ENCODE measurements at regions not wholly inside any gene's neighbourhood (a gene's known extent, or its start where the extent isn't known, plus 50 kb on each side); places are given as distances from the start of the nearest gene placed in this dataset.
A peak's percentile ranks its signal among the peaks of the same experiment; 100 is the strongest.

DNA sequence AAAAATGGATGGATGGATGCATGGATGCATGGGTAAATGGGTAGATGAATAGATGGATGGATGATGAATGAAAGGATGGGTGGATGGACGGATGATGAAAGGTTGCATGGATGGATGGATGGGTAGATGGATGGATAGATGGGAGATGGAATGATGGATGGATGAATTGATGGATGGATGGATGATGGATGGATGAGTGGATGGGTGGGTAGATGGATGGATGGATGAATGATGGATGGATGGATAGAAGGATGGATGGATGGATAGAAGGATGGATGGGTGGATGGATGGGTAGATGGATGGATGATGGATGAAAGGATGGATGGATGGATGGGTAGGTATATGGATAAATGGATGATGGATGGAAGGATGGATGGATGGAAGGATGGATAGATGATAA is 115.1 kb upstream of the LSM14A start:
- Histone ChIP-seq H3K36me3 (ENCODE audit: insufficient read depth, low read length) (no peaks in the 10 kb centered on the region), H3K9ac (ENCODE audit: low read length) (no peak overlapping the region), H3K79me2 (ENCODE audit: insufficient read depth, low read length) (no peaks in the 10 kb centered on the region), H3K27ac (ENCODE audit: low read depth, low read length) (no peak overlapping the region), H4K20me1 (ENCODE audit: insufficient read depth, low read length) (no peaks in the 10 kb centered on the region), H3K4me2 (ENCODE audit: low read length) (no peak overlapping the region), H3K27me3 (ENCODE audit: insufficient read depth, low read length) (no peaks in the 10 kb centered on the region), H2AFZ (ENCODE audit: low read depth, low read length) (no peak overlapping the region), H3K4me1 (ENCODE audit: insufficient read depth, low read length) (no peaks in the 10 kb centered on the region), H3K9me3 (ENCODE audit: insufficient read depth, low read depth, low read length) (no peaks in the 10 kb centered on the region), H3K4me3 (ENCODE audit: insufficient read depth, low read depth, low read length) (no peak overlapping the region)
- Mint-ChIP-seq H3K4me1 (ENCODE audit: low read depth, unreplicated experiment) (no peaks in the 10 kb centered on the region), H3K27me3 (ENCODE audit: low read depth, unreplicated experiment) (peaks cover 16% of the 10 kb centered on the region), H3K27ac (ENCODE audit: unreplicated experiment) (no peak overlapping the region), H3K9me3 (ENCODE audit: unreplicated experiment) (no peaks in the 10 kb centered on the region), H3K36me3 (ENCODE audit: low read depth, unreplicated experiment) (no peaks in the 10 kb centered on the region), H3K4me3 (ENCODE audit: unreplicated experiment) (no peak overlapping the region)
- no peak for TF ChIP-seq EZH2 (IDR thresholded peaks at IDR 0.05; ENCODE audit: insufficient read depth, low read length)
- TF ChIP-seq, protein P1, sequence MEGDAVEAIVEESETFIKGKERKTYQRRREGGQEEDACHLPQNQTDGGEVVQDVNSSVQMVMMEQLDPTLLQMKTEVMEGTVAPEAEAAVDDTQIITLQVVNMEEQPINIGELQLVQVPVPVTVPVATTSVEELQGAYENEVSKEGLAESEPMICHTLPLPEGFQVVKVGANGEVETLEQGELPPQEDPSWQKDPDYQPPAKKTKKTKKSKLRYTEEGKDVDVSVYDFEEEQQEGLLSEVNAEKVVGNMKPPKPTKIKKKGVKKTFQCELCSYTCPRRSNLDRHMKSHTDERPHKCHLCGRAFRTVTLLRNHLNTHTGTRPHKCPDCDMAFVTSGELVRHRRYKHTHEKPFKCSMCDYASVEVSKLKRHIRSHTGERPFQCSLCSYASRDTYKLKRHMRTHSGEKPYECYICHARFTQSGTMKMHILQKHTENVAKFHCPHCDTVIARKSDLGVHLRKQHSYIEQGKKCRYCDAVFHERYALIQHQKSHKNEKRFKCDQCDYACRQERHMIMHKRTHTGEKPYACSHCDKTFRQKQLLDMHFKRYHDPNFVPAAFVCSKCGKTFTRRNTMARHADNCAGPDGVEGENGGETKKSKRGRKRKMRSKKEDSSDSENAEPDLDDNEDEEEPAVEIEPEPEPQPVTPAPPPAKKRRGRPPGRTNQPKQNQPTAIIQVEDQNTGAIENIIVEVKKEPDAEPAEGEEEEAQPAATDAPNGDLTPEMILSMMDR (IDR thresholded peaks at IDR 0.05; ENCODE audit: insufficient read depth, low read depth, low read length): no peak
- FAIRE-seq: no peak
- DNase-seq (ENCODE audit: low read depth): no peak

GRCh38 chr19:34066007-34066643 is 106.2 kb upstream of the LSM14A start:
- Histone ChIP-seq H3K79me2 (ENCODE audit: insufficient read depth, low read length) (no peaks in the 10 kb centered on the region), H3K4me2 (ENCODE audit: low read length) (no peak overlapping the region), H3K4me3 (ENCODE audit: insufficient read depth, low read depth, low read length) (no peak overlapping the region), H3K36me3 (ENCODE audit: insufficient read depth, low read length) (no peaks in the 10 kb centered on the region), H3K4me1 (ENCODE audit: insufficient read depth, low read length) (no peaks in the 10 kb centered on the region), H3K9me3 (ENCODE audit: insufficient read depth, low read depth, low read length) (no peaks in the 10 kb centered on the region), H3K27me3 (ENCODE audit: insufficient read depth, low read length) (no peaks in the 10 kb centered on the region), H3K9ac (ENCODE audit: low read length) (no peak overlapping the region), H2AFZ (ENCODE audit: low read depth, low read length) (no peak overlapping the region), H3K27ac (ENCODE audit: low read depth, low read length) (no peak overlapping the region), H4K20me1 (ENCODE audit: insufficient read depth, low read length) (no peaks in the 10 kb centered on the region)
- FAIRE-seq (no peak), DNase-seq (ENCODE audit: low read depth) (no peak)
- Mint-ChIP-seq H3K9me3 (ENCODE audit: unreplicated experiment) (peaks cover 4% of the 10 kb centered on the region), H3K27ac (ENCODE audit: unreplicated experiment) (no peak overlapping the region), H3K36me3 (ENCODE audit: low read depth, unreplicated experiment) (no peaks in the 10 kb centered on the region), H3K4me3 (ENCODE audit: unreplicated experiment) (no peak overlapping the region), H3K27me3 (ENCODE audit: low read depth, unreplicated experiment) (peaks cover 20% of the 10 kb centered on the region), H3K4me1 (ENCODE audit: low read depth, unreplicated experiment) (peaks cover 9% of the 10 kb centered on the region)
- TF ChIP-seq EZH2 (IDR thresholded peaks at IDR 0.05; ENCODE audit: insufficient read depth, low read length): no peak
- TF ChIP-seq, protein P1 (IDR thresholded peaks at IDR 0.05; ENCODE audit: insufficient read depth, low read depth, low read length): no peak

GRCh38 chr19:34067861-34068271 is 104.4 kb upstream of the LSM14A start:
- no peaks in the 10 kb centered on the region for H3K36me3 Mint-ChIP-seq (ENCODE audit: low read depth, unreplicated experiment)
- Histone ChIP-seq H4K20me1 (ENCODE audit: insufficient read depth, low read length) (no peaks in the 10 kb centered on the region), H3K4me1 (ENCODE audit: insufficient read depth, low read length) (no peaks in the 10 kb centered on the region), H3K27ac (ENCODE audit: low read depth, low read length) (no peak overlapping the region), H3K9me3 (ENCODE audit: insufficient read depth, low read depth, low read length) (no peaks in the 10 kb centered on the region), H3K36me3 (ENCODE audit: insufficient read depth, low read length) (no peaks in the 10 kb centered on the region), H3K9ac (ENCODE audit: low read length) (no peak overlapping the region), H3K4me2 (ENCODE audit: low read length) (peak overlapping the region; percentile 25), H3K4me3 (ENCODE audit: insufficient read depth, low read depth, low read length) (no peak overlapping the region), H3K79me2 (ENCODE audit: insufficient read depth, low read length) (no peaks in the 10 kb centered on the region), H2AFZ (ENCODE audit: low read depth, low read length) (no peak overlapping the region), H3K27me3 (ENCODE audit: insufficient read depth, low read length) (no peaks in the 10 kb centered on the region)
- H3K27ac Mint-ChIP-seq (ENCODE audit: unreplicated experiment): no peak overlapping the region
- peaks cover 9% of the 10 kb centered on the region for H3K4me1 Mint-ChIP-seq (ENCODE audit: low read depth, unreplicated experiment)
- TF ChIP-seq, protein P1 (IDR thresholded peaks at IDR 0.05; ENCODE audit: insufficient read depth, low read depth, low read length): no peak
- no peak for TF ChIP-seq EZH2 (IDR thresholded peaks at IDR 0.05; ENCODE audit: insufficient read depth, low read length)
- H3K27me3 Mint-ChIP-seq (ENCODE audit: low read depth, unreplicated experiment): peaks cover 14% of the 10 kb centered on the region
- FAIRE-seq (no peak), DNase-seq (ENCODE audit: low read depth) (peak; percentile 1)
- no peak overlapping the region for H3K4me3 Mint-ChIP-seq (ENCODE audit: unreplicated experiment)
- H3K9me3 Mint-ChIP-seq (ENCODE audit: unreplicated experiment): peaks cover 4% of the 10 kb centered on the region

Data from astrocyte (in vitro differentiated cells and primary cell).